ENCODE measurements at regions not wholly inside any gene's neighbourhood (a gene's known extent, or its start where the extent isn't known, plus 50 kb on each side); places are given as distances from the start of the nearest gene placed in this dataset.

DNA sequence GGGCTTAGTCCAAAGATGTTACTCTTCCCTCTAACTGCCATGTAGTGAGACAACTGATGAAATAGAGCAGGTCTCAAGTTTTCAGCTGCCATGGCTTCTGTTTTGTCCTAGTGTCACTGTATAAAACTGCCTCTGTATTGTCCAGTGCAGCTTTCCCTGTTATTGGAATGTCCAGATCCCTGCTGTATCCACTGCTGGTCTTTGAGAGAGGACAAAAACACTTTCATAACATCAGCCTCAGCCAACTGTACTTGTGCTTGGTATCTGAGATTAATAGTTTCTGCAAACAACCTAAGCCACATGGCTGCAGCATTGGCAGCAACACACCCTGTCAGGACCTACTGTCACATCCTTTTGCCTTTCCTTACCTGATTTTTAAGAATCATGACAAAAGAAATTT is 480.2 kb downstream of the LPIN1 start:
- peaks cover 0 to 8% (median 3%) of the 10 kb centered on the region in 4 donors for H3K9me3 ChIP-seq (ENCODE audit: control insufficient read depth in 4 of 4, insufficient read depth in 3 of 4, low read length in 3 of 4)
- H3K4me3 ChIP-seq, result no peak overlapping the region
- peaks cover 0 to 3% (median 0%) of the 10 kb centered on the region in 5 donors for H3K4me1 ChIP-seq (ENCODE audit: control insufficient read depth in 5 of 5, insufficient read depth in 5 of 5, low read length in 5 of 5)
- H3K36me3 ChIP-seq (ENCODE audit: control insufficient read depth in 4 of 4, insufficient read depth in 4 of 4, low read length in 4 of 4), result no peaks in the 10 kb centered on the region
- no peak overlapping the region for H3K27ac ChIP-seq (ENCODE audit: low read depth in 1 of 2, low read length in 1 of 2)
- TF ChIP-seq, protein P1, sequence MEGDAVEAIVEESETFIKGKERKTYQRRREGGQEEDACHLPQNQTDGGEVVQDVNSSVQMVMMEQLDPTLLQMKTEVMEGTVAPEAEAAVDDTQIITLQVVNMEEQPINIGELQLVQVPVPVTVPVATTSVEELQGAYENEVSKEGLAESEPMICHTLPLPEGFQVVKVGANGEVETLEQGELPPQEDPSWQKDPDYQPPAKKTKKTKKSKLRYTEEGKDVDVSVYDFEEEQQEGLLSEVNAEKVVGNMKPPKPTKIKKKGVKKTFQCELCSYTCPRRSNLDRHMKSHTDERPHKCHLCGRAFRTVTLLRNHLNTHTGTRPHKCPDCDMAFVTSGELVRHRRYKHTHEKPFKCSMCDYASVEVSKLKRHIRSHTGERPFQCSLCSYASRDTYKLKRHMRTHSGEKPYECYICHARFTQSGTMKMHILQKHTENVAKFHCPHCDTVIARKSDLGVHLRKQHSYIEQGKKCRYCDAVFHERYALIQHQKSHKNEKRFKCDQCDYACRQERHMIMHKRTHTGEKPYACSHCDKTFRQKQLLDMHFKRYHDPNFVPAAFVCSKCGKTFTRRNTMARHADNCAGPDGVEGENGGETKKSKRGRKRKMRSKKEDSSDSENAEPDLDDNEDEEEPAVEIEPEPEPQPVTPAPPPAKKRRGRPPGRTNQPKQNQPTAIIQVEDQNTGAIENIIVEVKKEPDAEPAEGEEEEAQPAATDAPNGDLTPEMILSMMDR (IDR thresholded peaks at IDR 0.05; ENCODE audit: control extremely low read depth, extremely low read depth), result no peak
- no peak overlapping the region for H3K9ac ChIP-seq (ENCODE audit: insufficient read depth in 1 of 2, low read length in 2 of 2)
- no peaks in the 10 kb centered on the region for H3K27me3 ChIP-seq (ENCODE audit: control insufficient read depth in 3 of 3, insufficient read depth in 3 of 3, low read length in 2 of 3)
- no peak for ATAC-seq (ENCODE audit: insufficient read depth, low FRiP score)
- no peak for DNase-seq

DNA sequence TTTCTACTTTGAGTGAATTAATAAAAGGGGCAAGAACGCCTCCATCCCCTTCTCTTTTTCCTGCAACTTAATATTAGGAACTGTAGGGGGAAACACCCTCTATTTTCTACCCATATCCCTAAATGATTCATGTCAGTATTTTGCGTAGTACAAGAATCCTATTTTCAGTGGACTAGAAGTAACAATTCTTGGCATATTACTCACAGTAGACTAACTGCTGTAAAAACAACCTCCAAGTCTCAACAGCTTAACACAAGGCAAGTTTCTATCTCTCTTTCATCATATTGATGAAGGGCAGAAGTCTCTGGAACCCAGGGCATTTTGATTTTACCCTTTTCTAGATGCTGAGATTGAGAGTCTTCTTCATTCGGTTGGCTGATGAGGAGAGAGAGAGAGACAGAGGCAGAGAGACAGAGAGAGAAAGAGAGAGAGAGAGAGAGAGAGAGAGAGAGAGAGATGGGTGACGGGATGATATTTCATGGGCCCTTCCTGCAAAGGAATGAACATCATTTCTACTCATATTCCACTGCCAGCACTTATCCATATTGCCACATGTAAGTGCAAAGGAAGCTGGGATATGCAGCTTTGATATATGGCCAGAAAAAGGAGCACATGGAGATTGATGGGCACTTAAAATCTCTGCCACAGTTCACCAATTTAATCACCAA is 481.6 kb downstream of the LPIN1 start:
- no peak overlapping the region for H3K9ac ChIP-seq (ENCODE audit: insufficient read depth in 1 of 2, low read length in 2 of 2)
- peaks cover 0 to 8% (median 3%) of the 10 kb centered on the region in 4 donors for H3K9me3 ChIP-seq (ENCODE audit: control insufficient read depth in 4 of 4, insufficient read depth in 3 of 4, low read length in 3 of 4)
- TF ChIP-seq, protein P1 (IDR thresholded peaks at IDR 0.05; ENCODE audit: control extremely low read depth, extremely low read depth), result no peak
- WGBS, 2 donors, result 83 to 98% methylated on average over 4 of the region's 4 CpGs
- no peak overlapping the region for H3K4me3 ChIP-seq
- DNase-seq (no peak), ATAC-seq (ENCODE audit: insufficient read depth, low FRiP score) (no peak)
- no peaks in the 10 kb centered on the region for H3K27me3 ChIP-seq (ENCODE audit: control insufficient read depth in 3 of 3, insufficient read depth in 3 of 3, low read length in 2 of 3)
- no peak overlapping the region for H3K27ac ChIP-seq (ENCODE audit: low read depth in 1 of 2, low read length in 1 of 2)
- no peaks in the 10 kb centered on the region for H3K36me3 ChIP-seq (ENCODE audit: control insufficient read depth in 4 of 4, insufficient read depth in 4 of 4, low read length in 4 of 4)
- H3K4me1 ChIP-seq (ENCODE audit: control insufficient read depth in 5 of 5, insufficient read depth in 5 of 5, low read length in 5 of 5), result no peaks in the 10 kb centered on the region

GRCh38 chr2:12231288-12231687 is 484.9 kb downstream of the LPIN1 start:
- ATAC-seq (ENCODE audit: insufficient read depth, low FRiP score) (no peak), DNase-seq (no peak)
- no peaks in the 10 kb centered on the region for H3K36me3 ChIP-seq (ENCODE audit: control insufficient read depth in 4 of 4, insufficient read depth in 4 of 4, low read length in 4 of 4)
- H3K9ac ChIP-seq (ENCODE audit: insufficient read depth in 1 of 2, low read length in 2 of 2), result no peak overlapping the region
- H3K27ac ChIP-seq (ENCODE audit: low read depth in 1 of 2, low read length in 1 of 2), result no peak overlapping the region
- no peaks in the 10 kb centered on the region for H3K27me3 ChIP-seq (ENCODE audit: control insufficient read depth in 3 of 3, insufficient read depth in 3 of 3, low read length in 2 of 3)
- H3K9me3 ChIP-seq (ENCODE audit: control insufficient read depth in 4 of 4, insufficient read depth in 3 of 4, low read length in 3 of 4), result no peaks in the 10 kb centered on the region
- TF ChIP-seq, protein P1 (IDR thresholded peaks at IDR 0.05; ENCODE audit: control extremely low read depth, extremely low read depth), result no peak
- H3K4me1 ChIP-seq (ENCODE audit: control insufficient read depth in 5 of 5, insufficient read depth in 5 of 5, low read length in 5 of 5), result peaks cover 0 to 4% (median 0%) of the 10 kb centered on the region in 5 donors
- 90 to 91% methylated on average over 2 of the region's 2 CpGs for WGBS, 2 donors
- no peak overlapping the region for H3K4me3 ChIP-seq

- no peaks in the 10 kb centered on the region for H3K36me3 ChIP-seq (ENCODE audit: control insufficient read depth in 4 of 4, insufficient read depth in 4 of 4, low read length in 4 of 4)
- TF ChIP-seq, protein P1 (IDR thresholded peaks at IDR 0.05; ENCODE audit: control extremely low read depth, extremely low read depth), result no peak
- ATAC-seq (ENCODE audit: insufficient read depth, low FRiP score), result no peak
- H3K4me1 ChIP-seq (ENCODE audit: control insufficient read depth in 5 of 5, insufficient read depth in 5 of 5, low read length in 5 of 5), result peaks cover 0 to 8% (median 0%) of the 10 kb centered on the region in 5 donors
- WGBS, 2 donors, result 71 to 81% methylated on average over 3 of the region's 3 CpGs
- H3K27me3 ChIP-seq (ENCODE audit: control insufficient read depth in 3 of 3, insufficient read depth in 3 of 3, low read length in 2 of 3), result no peaks in the 10 kb centered on the region
- H3K4me3 ChIP-seq, result no peak overlapping the region
- H3K9me3 ChIP-seq (ENCODE audit: control insufficient read depth in 4 of 4, insufficient read depth in 3 of 4, low read length in 3 of 4), result no peaks in the 10 kb centered on the region
- no peak overlapping the region for H3K27ac ChIP-seq (ENCODE audit: low read depth in 1 of 2, low read length in 1 of 2)
- DNase-seq, result no peak
- H3K9ac ChIP-seq (ENCODE audit: insufficient read depth in 1 of 2, low read length in 2 of 2), result no peak overlapping the region
Measured at GRCh38 chr2:12232876-12233275, 483.9 kb upstream of the TRIB2 start.

All from lung (tissue), 11 donors.